Type B pancreatic cell (in vitro differentiated cells): ENCODE measurements at regions not wholly inside any gene's neighbourhood (a gene's known extent, or its start where the extent isn't known, plus 50 kb on each side); places are given as distances from the start of the nearest gene placed in this dataset.

Experiments
- DNase-seq: peaks from one replicate; pipeline ENCODE4 v3.0.0; 2021; ENCODE audit warnings: mixed read lengths; ENCODE audit not compliant: unreplicated experiment; ENCODE audit errors: extremely low spot score
- H3K27ac Mint-ChIP-seq: 2 replicates; pipeline ENCODE4 v1.8.0; 2021; ENCODE audit warnings: mild to moderate bottlenecking, mixed read lengths
- H3K27me3 Mint-ChIP-seq: 2 replicates; pipeline ENCODE4 v1.8.0; 2021; ENCODE audit warnings: mixed read lengths
- H3K36me3 Mint-ChIP-seq: 2 replicates; pipeline ENCODE4 v1.8.0; 2021; ENCODE audit warnings: mixed read lengths
- H3K4me1 Mint-ChIP-seq: one replicate; pipeline ENCODE4 v1.8.0; 2021; ENCODE audit warnings: mixed read lengths; ENCODE audit not compliant: unreplicated experiment
- H3K4me3 Mint-ChIP-seq: 2 replicates; pipeline ENCODE4 v1.8.0; 2021; ENCODE audit warnings: mild to moderate bottlenecking, mixed read lengths
- H3K9me3 Mint-ChIP-seq: 2 replicates; pipeline ENCODE4 v1.8.0; 2021; ENCODE audit warnings: mixed read lengths
- TF ChIP-seq, protein P1 (sequence below): fragments of 200-600 bp; sonication (generic); conservative IDR thresholded peaks from 2 replicates; pipeline ENCODE4 v1.5.0; 2021; ENCODE audit warnings: antibody characterized with exemption, mild to moderate bottlenecking

DNA sequence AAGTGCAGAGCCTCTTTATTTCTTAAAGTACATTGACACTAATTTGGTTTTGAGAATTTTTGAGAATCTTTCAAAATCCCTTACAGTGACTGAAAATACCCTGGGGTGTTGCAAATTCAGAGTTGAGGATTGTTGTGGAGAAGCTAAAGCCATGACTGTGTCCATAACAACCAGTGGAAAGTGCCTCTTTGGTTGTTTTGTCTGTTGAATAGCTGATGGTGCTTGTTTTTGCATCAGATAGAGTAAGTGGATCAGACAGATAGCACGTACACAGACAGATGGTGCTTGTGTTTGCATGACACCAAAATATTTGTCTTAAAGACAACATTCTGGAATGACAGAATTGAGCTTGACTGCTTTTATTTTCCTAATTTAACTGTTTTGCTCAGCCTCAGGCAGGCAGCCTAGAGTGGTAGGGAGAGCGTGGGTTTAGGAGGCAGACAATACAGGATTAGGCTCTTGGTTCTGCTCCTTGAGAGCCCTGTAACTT lies 265.0 kb downstream of the IL20RB start:
- Mint-ChIP-seq H3K27ac (no peak overlapping the region), H3K36me3 (no peaks in the 10 kb centered on the region), H3K4me3 (no peak overlapping the region), H3K27me3 (peaks cover 3% of the 10 kb centered on the region), H3K4me1 (no peaks in the 10 kb centered on the region), H3K9me3 (no peaks in the 10 kb centered on the region)
- TF ChIP-seq, protein P1, sequence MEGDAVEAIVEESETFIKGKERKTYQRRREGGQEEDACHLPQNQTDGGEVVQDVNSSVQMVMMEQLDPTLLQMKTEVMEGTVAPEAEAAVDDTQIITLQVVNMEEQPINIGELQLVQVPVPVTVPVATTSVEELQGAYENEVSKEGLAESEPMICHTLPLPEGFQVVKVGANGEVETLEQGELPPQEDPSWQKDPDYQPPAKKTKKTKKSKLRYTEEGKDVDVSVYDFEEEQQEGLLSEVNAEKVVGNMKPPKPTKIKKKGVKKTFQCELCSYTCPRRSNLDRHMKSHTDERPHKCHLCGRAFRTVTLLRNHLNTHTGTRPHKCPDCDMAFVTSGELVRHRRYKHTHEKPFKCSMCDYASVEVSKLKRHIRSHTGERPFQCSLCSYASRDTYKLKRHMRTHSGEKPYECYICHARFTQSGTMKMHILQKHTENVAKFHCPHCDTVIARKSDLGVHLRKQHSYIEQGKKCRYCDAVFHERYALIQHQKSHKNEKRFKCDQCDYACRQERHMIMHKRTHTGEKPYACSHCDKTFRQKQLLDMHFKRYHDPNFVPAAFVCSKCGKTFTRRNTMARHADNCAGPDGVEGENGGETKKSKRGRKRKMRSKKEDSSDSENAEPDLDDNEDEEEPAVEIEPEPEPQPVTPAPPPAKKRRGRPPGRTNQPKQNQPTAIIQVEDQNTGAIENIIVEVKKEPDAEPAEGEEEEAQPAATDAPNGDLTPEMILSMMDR = no peak
- no peak for DNase-seq

DNA sequence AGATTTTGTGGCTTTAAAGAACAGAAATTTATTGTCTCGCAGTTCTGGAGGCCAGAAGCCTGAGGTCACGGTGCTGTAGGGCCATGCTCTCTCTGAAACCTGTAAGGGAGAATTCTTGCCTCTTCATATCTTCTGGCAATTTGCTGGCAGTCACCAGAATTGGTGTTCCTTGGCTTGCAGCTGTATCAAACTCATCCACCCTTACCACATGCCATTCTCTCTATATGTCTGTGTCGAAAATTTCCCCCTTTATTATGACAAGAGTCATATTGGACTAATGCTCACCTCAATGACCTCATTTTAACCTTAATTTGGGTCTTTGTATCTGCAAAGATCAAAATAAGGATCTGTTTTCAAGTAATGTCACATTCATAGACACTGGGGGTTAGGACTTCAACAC lies 266.7 kb downstream of the IL20RB start:
- Mint-ChIP-seq H3K36me3 (no peaks in the 10 kb centered on the region), H3K27ac (no peak overlapping the region), H3K9me3 (no peaks in the 10 kb centered on the region), H3K4me1 (no peaks in the 10 kb centered on the region), H3K27me3 (peaks cover 7% of the 10 kb centered on the region), H3K4me3 (no peak overlapping the region)
- no peak for DNase-seq
- TF ChIP-seq, protein P1 = no peak

- H3K27ac Mint-ChIP-seq = no peak overlapping the region
- TF ChIP-seq, protein P1 = no peak
These were observed 285.1 kb downstream of the IL20RB start for GRCh38 chr3:137242836-137243400.

GRCh38 chr3:137246491-137246890 lies 288.7 kb downstream of the IL20RB start:
- no peak for DNase-seq

More at GRCh38 chr3:137242836-137243400, 285.1 kb downstream of the IL20RB start:
- Mint-ChIP-seq H3K9me3 (no peaks in the 10 kb centered on the region), H3K36me3 (no peaks in the 10 kb centered on the region), H3K27me3 (peaks cover 11% of the 10 kb centered on the region), H3K4me3 (no peak overlapping the region), H3K4me1 (no peaks in the 10 kb centered on the region)
- no peak for DNase-seq

DNA sequence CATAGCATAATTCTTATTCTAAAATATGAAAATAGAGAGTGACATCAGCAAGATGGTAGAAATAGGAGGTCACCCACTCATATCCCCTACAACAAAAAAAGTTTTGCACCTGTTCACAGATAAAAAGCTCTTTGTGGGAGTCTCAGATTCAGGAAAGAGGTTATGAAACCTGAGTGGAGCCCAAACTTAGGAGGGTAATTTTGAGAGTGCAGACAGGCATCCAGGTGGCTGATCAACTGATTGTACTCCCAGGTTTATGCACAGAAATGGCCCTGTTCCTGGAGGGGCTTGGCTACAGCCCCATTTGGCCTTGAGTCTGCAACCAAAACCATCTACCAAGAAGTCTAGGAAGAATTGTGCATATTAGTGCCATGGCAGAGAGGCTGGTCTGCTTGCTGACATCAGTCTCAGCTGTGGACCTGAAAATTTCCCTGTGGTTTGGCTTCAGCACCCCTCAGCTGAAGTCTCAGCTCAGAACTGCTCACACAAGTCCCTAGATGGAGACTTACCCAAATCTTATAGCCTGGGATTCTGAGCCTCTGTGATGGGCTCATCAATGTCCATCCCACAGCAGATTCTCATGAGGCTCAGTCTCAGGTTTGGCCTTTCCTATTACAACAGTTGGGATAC lies 291.6 kb downstream of the IL20RB start:
- Mint-ChIP-seq H3K9me3 (no peaks in the 10 kb centered on the region), H3K36me3 (no peaks in the 10 kb centered on the region), H3K27ac (no peak overlapping the region), H3K4me1 (no peaks in the 10 kb centered on the region), H3K4me3 (no peak overlapping the region), H3K27me3 (no peaks in the 10 kb centered on the region)
- no peak for DNase-seq
- TF ChIP-seq, protein P1 = no peak

More at GRCh38 chr3:137246491-137246890, 288.7 kb downstream of the IL20RB start:
- Mint-ChIP-seq H3K9me3 (no peaks in the 10 kb centered on the region), H3K27me3 (peaks cover 5% of the 10 kb centered on the region), H3K4me3 (no peak overlapping the region), H3K4me1 (no peaks in the 10 kb centered on the region), H3K27ac (no peak overlapping the region), H3K36me3 (no peaks in the 10 kb centered on the region)
- TF ChIP-seq, protein P1 = no peak
